HEK293 (cell line): ENCODE measurements at regions not wholly inside any gene's neighbourhood (a gene's known extent, or its start where the extent isn't known, plus 50 kb on each side); places are given as distances from the start of the nearest gene placed in this dataset.

Experiments used
- CTCF ChIA-PET: fragments of 350-600 bp; formaldehyde crosslinking; extraction: SDS; loops from one replicate; lab custom pipeline; 2021; ENCODE audit warnings: antibody characterized with exemption; lab: Yijun Ruan, JAX
- POLR2A ChIA-PET: fragments of 300-600 bp; formaldehyde crosslinking; extraction: SDS; loops from one replicate; lab custom pipeline; 2020; ENCODE audit warnings: antibody characterized with exemption, inconsistent platforms; lab: Yijun Ruan, JAX
- H3K27ac ChIP-seq: fragments of 200-500 bp; sonication (Bioruptor generic); 2 replicates; pipeline ENCODE4 v1.5.1; 2014; ENCODE audit warnings: low read depth, low read length, control low read depth, inconsistent platforms; ENCODE audit errors: extremely low read depth
- H3K36me3 ChIP-seq, 2 experiments: fragments of 200-500 bp in 1 of 2; sonication (Bioruptor generic) in 1 of 2; 1 replicate in 1 of 2; 2 replicates in 1 of 2; pipeline ENCODE4 v1.5.1; 2014 to 2017; ENCODE audit warnings: inconsistent platforms in 2 of 2, low read length in 2 of 2; ENCODE audit not compliant: control insufficient read depth in 2 of 2, insufficient read depth in 1 of 2
- H3K4me1 ChIP-seq: fragments of 200-500 bp; sonication (Bioruptor generic); 2 replicates; pipeline ENCODE4 v1.5.1; 2014; ENCODE audit warnings: mild to moderate bottlenecking, low read length, inconsistent platforms; ENCODE audit not compliant: control insufficient read depth, insufficient read depth
- H3K4me3 ChIP-seq: 2 replicates; pipeline ENCODE4 v1.5.1; 2011; ENCODE audit warnings: low read depth, mild to moderate bottlenecking, control low read depth, low read length, moderate library complexity
- H3K9me3 ChIP-seq: fragments of 200-500 bp; sonication (Bioruptor generic); 2 replicates; pipeline ENCODE4 v1.5.1; 2014; ENCODE audit warnings: low read depth, low read length, inconsistent platforms; ENCODE audit not compliant: control insufficient read depth, insufficient read depth
- AEBP2 ChIP-seq: fragments of 450-650 bp; formaldehyde crosslinking; IDR thresholded peaks from 2 replicates; pipeline ENCODE4 v1.5.1; 2016; ENCODE audit warnings: missing biosample characterization, missing genetic modification characterization, borderline replicate concordance
- BCL6B ChIP-seq: fragments of 450-650 bp; formaldehyde crosslinking; IDR thresholded peaks from 2 replicates; pipeline ENCODE4 v1.5.1; 2017; ENCODE audit warnings: missing biosample characterization, missing genetic modification characterization
- GLIS2 ChIP-seq: fragments of 450-650 bp; formaldehyde crosslinking; IDR thresholded peaks from 2 replicates; pipeline ENCODE4 v1.5.1; 2016; ENCODE audit warnings: missing biosample characterization, missing genetic modification characterization
- KLF1 ChIP-seq: fragments of 450-650 bp; formaldehyde crosslinking; IDR thresholded peaks from 2 replicates; pipeline ENCODE4 v1.5.1; 2016; ENCODE audit warnings: missing biosample characterization, missing genetic modification characterization
- MZF1 ChIP-seq: fragments of 450-650 bp; formaldehyde crosslinking; IDR thresholded peaks from 2 replicates; pipeline ENCODE4 v1.5.1; 2017; ENCODE audit warnings: missing biosample characterization, missing genetic modification characterization, borderline replicate concordance
- SETDB1 ChIP-seq: IDR thresholded peaks from one replicate; pipeline ENCODE4 v1.6.1; 2017; ENCODE audit warnings: mild to moderate bottlenecking, low read length, moderate library complexity, mixed read lengths; ENCODE audit not compliant: insufficient read length
- TCF7L2 ChIP-seq: IDR thresholded peaks from 2 replicates; pipeline ENCODE4 v1.6.1; 2011; ENCODE audit warnings: low read depth, mild to moderate bottlenecking, inconsistent platforms, low read length, moderate library complexity, borderline replicate concordance
- YY2 ChIP-seq: fragments of 450-650 bp; formaldehyde crosslinking; IDR thresholded peaks from 2 replicates; pipeline ENCODE4 v1.5.1; 2016; ENCODE audit warnings: missing biosample characterization, missing genetic modification characterization
- ZBTB21 ChIP-seq: fragments of 450-650 bp; formaldehyde crosslinking; IDR thresholded peaks from 2 replicates; pipeline ENCODE4 v1.5.1; 2017; ENCODE audit warnings: missing biosample characterization, missing genetic modification characterization
- ZNF157 ChIP-seq: fragments of 450-650 bp; formaldehyde crosslinking; IDR thresholded peaks from 2 replicates; pipeline ENCODE4 v1.5.1; 2016; ENCODE audit warnings: missing biosample characterization, missing genetic modification characterization
- ZNF248 ChIP-seq: fragments of 450-650 bp; formaldehyde crosslinking; IDR thresholded peaks from 2 replicates; pipeline ENCODE4 v1.5.1; 2017; ENCODE audit warnings: missing biosample characterization, missing genetic modification characterization
- ZNF302 ChIP-seq: fragments of 450-650 bp; formaldehyde crosslinking; IDR thresholded peaks from 2 replicates; pipeline ENCODE4 v1.5.1; 2016; ENCODE audit warnings: missing biosample characterization, missing genetic modification characterization, low read depth
- ZNF426 ChIP-seq: fragments of 450-650 bp; formaldehyde crosslinking; IDR thresholded peaks from 2 replicates; pipeline ENCODE4 v1.5.1; 2017; ENCODE audit warnings: missing biosample characterization, missing genetic modification characterization, mild to moderate bottlenecking, inconsistent platforms, moderate library complexity
- ZNF501 ChIP-seq: fragments of 450-650 bp; formaldehyde crosslinking; IDR thresholded peaks from 2 replicates; pipeline ENCODE4 v1.5.1; 2016; ENCODE audit warnings: missing biosample characterization, missing genetic modification characterization
- ZNF558 ChIP-seq: fragments of 450-650 bp; formaldehyde crosslinking; IDR thresholded peaks from 2 replicates; pipeline ENCODE4 v1.5.1; 2016; ENCODE audit warnings: missing biosample characterization, missing genetic modification characterization
- ZNF621 ChIP-seq: fragments of 450-650 bp; formaldehyde crosslinking; IDR thresholded peaks from 2 replicates; pipeline ENCODE4 v1.5.1; 2017; ENCODE audit warnings: missing biosample characterization, missing genetic modification characterization
- ZNF664 ChIP-seq: fragments of 450-650 bp; formaldehyde crosslinking; IDR thresholded peaks from 2 replicates; pipeline ENCODE4 v1.5.1; 2016; ENCODE audit warnings: missing biosample characterization, missing genetic modification characterization
- ZNF768 ChIP-seq: fragments of 450-650 bp; formaldehyde crosslinking; IDR thresholded peaks from 2 replicates; pipeline ENCODE4 v1.5.1; 2018; ENCODE audit warnings: missing biosample characterization, mild to moderate bottlenecking, missing genetic modification characterization
- ZNF776 ChIP-seq: fragments of 450-650 bp; formaldehyde crosslinking; IDR thresholded peaks from 2 replicates; pipeline ENCODE4 v1.5.0; 2017; ENCODE audit warnings: missing biosample characterization, missing genetic modification characterization, borderline replicate concordance
- ZNF830 ChIP-seq: fragments of 450-650 bp; IDR thresholded peaks from 2 replicates; pipeline ENCODE4 v1.5.0; 2018; ENCODE audit warnings: missing biosample characterization, missing genetic modification characterization, low read depth, mild to moderate bottlenecking, moderate library complexity
- TF ChIP-seq, protein P1 (sequence below): fragments of 450-650 bp; formaldehyde crosslinking; IDR thresholded peaks from 2 replicates; pipeline ENCODE4 v1.5.1; 2016; ENCODE audit warnings: missing biosample characterization, missing genetic modification characterization
- TF ChIP-seq, protein P2 (sequence below): fragments of 450-650 bp; formaldehyde crosslinking; IDR thresholded peaks from 2 replicates; pipeline ENCODE4; 2016; ENCODE audit warnings: missing biosample characterization, missing genetic modification characterization
- TF ChIP-seq, protein P3 (sequence below): fragments of 450-650 bp; formaldehyde crosslinking; IDR thresholded peaks from 2 replicates; pipeline ENCODE4 v1.5.1; 2017; ENCODE audit warnings: missing biosample characterization, missing genetic modification characterization
- TF ChIP-seq, protein P4 (sequence below): fragments of 450-650 bp; IDR thresholded peaks from 2 replicates; pipeline ENCODE4 v1.5.1; 2018; ENCODE audit warnings: missing biosample characterization, mild to moderate bottlenecking, missing genetic modification characterization

- ChIA-PET CTCF (no interaction called here), POLR2A (no interaction called here)
- no peaks in the 10 kb centered on the region for H3K4me1 ChIP-seq
- no peak overlapping the region for H3K27ac ChIP-seq
- H3K4me3 ChIP-seq = no peak overlapping the region
- no peaks in the 10 kb centered on the region for H3K36me3 ChIP-seq
- H3K9me3 ChIP-seq = no peaks in the 10 kb centered on the region
- TF ChIP-seq, protein P1, sequence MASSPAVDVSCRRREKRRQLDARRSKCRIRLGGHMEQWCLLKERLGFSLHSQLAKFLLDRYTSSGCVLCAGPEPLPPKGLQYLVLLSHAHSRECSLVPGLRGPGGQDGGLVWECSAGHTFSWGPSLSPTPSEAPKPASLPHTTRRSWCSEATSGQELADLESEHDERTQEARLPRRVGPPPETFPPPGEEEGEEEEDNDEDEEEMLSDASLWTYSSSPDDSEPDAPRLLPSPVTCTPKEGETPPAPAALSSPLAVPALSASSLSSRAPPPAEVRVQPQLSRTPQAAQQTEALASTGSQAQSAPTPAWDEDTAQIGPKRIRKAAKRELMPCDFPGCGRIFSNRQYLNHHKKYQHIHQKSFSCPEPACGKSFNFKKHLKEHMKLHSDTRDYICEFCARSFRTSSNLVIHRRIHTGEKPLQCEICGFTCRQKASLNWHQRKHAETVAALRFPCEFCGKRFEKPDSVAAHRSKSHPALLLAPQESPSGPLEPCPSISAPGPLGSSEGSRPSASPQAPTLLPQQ (tag by site-specific recombination) = no peak
- no peak for TF ChIP-seq YY2 (tag by site-specific recombination)
- no peak for TF ChIP-seq ZNF830
- TF ChIP-seq, protein P2, sequence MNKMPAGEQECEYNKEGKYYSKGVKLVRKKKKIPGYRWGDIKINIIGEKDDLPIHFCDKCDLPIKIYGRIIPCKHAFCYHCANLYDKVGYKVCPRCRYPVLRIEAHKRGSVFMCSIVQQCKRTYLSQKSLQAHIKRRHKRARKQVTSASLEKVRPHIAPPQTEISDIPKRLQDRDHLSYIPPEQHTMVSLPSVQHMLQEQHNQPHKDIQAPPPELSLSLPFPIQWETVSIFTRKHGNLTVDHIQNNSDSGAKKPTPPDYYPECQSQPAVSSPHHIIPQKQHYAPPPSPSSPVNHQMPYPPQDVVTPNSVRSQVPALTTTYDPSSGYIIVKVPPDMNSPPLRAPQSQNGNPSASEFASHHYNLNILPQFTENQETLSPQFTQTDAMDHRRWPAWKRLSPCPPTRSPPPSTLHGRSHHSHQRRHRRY (tag by site-specific recombination) = no peak
- TF ChIP-seq KLF1 (tag by site-specific recombination) = no peak
- no peak for TF ChIP-seq SETDB1
- no peak for TF ChIP-seq ZNF248 (tag by site-specific recombination)
- no peak for TF ChIP-seq ZNF664 (tag by site-specific recombination)
Observed at GRCh38 chr2:12096051-12096787, 349.8 kb downstream of the LPIN1 start.

GRCh38 chr2:12096788-12097449, 350.5 kb downstream of the LPIN1 start:
- no peaks in the 10 kb centered on the region for H3K36me3 ChIP-seq
- ChIA-PET POLR2A (no interaction called here), CTCF (no interaction called here)
- H3K4me3 ChIP-seq = no peak overlapping the region
- no peaks in the 10 kb centered on the region for H3K4me1 ChIP-seq
- H3K27ac ChIP-seq = no peak overlapping the region
- no peaks in the 10 kb centered on the region for H3K9me3 ChIP-seq
- TF ChIP-seq ZNF157 (tag by site-specific recombination) (no peak), ZNF776 (no peak), ZNF621 (tag by site-specific recombination) (no peak), ZNF501 (no peak), MZF1 (tag by site-specific recombination) (no peak), ZNF426 (no peak), TCF7L2 (no peak), ZBTB21 (tag by site-specific recombination) (no peak), AEBP2 (tag by site-specific recombination) (no peak), ZNF558 (tag by site-specific recombination) (no peak), BCL6B (no peak), ZNF302 (tag by site-specific recombination) (no peak), ZNF768 (tag by site-specific recombination) (no peak), GLIS2 (tag by site-specific recombination) (no peak)
- TF ChIP-seq, protein P2 (tag by site-specific recombination) = no peak
- TF ChIP-seq, protein P3, sequence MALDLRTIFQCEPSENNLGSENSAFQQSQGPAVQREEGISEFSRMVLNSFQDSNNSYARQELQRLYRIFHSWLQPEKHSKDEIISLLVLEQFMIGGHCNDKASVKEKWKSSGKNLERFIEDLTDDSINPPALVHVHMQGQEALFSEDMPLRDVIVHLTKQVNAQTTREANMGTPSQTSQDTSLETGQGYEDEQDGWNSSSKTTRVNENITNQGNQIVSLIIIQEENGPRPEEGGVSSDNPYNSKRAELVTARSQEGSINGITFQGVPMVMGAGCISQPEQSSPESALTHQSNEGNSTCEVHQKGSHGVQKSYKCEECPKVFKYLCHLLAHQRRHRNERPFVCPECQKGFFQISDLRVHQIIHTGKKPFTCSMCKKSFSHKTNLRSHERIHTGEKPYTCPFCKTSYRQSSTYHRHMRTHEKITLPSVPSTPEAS = no peak
- TF ChIP-seq, protein P4, sequence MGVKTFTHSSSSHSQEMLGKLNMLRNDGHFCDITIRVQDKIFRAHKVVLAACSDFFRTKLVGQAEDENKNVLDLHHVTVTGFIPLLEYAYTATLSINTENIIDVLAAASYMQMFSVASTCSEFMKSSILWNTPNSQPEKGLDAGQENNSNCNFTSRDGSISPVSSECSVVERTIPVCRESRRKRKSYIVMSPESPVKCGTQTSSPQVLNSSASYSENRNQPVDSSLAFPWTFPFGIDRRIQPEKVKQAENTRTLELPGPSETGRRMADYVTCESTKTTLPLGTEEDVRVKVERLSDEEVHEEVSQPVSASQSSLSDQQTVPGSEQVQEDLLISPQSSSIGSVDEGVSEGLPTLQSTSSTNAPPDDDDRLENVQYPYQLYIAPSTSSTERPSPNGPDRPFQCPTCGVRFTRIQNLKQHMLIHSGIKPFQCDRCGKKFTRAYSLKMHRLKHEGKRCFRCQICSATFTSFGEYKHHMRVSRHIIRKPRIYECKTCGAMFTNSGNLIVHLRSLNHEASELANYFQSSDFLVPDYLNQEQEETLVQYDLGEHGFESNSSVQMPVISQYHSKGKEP (tag by site-specific recombination) = no peak
